Fibroblast of lung (primary cell): ENCODE measurements at regions not wholly inside any gene's neighbourhood (a gene's known extent, or its start where the extent isn't known, plus 50 kb on each side); places are given as distances from the start of the nearest gene placed in this dataset.

Source experiments
- EZH2 ChIP-seq: IDR thresholded peaks from 2 replicates; pipeline ENCODE4 v1.5.1; 2012; ENCODE audit warnings: low read length, control low read depth, mild to moderate bottlenecking; ENCODE audit errors: missing control alignments
- TF ChIP-seq, protein P1 (sequence below), 2 donors: IDR thresholded peaks in 1 of 2; conservative IDR thresholded peaks in 1 of 2; 1 replicate in 1 of 2; 2 replicates in 1 of 2; pipeline ENCODE4 v1.5.1; 2011 to 2012; ENCODE audit warnings: low read length in 2 of 2, control low read depth in 1 of 2, inconsistent platforms in 1 of 2, low read depth in 1 of 2, mild to moderate bottlenecking in 1 of 2

DNA sequence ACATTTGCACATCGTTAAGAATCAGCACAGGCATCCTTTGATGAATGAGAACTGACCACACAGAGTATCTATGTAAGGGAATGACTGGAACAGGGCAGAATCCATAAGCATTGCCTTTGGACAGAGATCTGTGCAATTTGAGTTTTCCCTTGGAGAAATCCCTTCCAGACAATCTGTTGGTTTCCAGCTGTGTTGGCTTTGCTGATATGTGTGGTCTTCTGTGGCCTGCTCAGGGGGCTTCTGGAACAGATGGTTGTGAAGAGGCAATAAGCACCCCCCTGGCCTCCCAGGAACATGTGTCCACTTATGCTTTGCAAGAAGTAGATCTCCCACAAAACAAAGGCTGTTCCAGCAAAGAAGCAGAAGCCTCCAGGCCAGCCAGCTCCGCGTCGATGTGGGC, 111.4 kb upstream of the TMEM132C start:
- TF ChIP-seq, protein P1, sequence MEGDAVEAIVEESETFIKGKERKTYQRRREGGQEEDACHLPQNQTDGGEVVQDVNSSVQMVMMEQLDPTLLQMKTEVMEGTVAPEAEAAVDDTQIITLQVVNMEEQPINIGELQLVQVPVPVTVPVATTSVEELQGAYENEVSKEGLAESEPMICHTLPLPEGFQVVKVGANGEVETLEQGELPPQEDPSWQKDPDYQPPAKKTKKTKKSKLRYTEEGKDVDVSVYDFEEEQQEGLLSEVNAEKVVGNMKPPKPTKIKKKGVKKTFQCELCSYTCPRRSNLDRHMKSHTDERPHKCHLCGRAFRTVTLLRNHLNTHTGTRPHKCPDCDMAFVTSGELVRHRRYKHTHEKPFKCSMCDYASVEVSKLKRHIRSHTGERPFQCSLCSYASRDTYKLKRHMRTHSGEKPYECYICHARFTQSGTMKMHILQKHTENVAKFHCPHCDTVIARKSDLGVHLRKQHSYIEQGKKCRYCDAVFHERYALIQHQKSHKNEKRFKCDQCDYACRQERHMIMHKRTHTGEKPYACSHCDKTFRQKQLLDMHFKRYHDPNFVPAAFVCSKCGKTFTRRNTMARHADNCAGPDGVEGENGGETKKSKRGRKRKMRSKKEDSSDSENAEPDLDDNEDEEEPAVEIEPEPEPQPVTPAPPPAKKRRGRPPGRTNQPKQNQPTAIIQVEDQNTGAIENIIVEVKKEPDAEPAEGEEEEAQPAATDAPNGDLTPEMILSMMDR (conservative IDR thresholded peaks at IDR 0.05 in 1 of 2, IDR thresholded peaks at IDR 0.05 in 1 of 2; ENCODE audit: low read depth in 1 of 2, low read length in 2 of 2) = no peak
- no peak for TF ChIP-seq EZH2
